Suppressor macrophage treated with lipopolysaccharide for 4 hours (primary cell): ENCODE measurements at regions not wholly inside any gene's neighbourhood (a gene's known extent, or its start where the extent isn't known, plus 50 kb on each side); places are given as distances from the start of the nearest gene placed in this dataset.
"Not testable (repeated sequence)": the region's sequence is repeated elsewhere in the genome, so short reads cannot be mapped to it uniquely, and the experiment has no call there.

Experiments used
- DNase-seq: peaks from one replicate; pipeline ENCODE4 v3.0.0-alpha.2; 2020

- no peak for DNase-seq
Measured at GRCh38 chr3:82496890-82497560, 735.6 kb upstream of the GBE1 start.

- DNase-seq, result no peak
Measured at GRCh38 chr3:82495655-82496054, 734.2 kb upstream of the GBE1 start.

GRCh38 chr3:82494977-82495489 is 733.6 kb upstream of the GBE1 start:
- DNase-seq, result no peak

GRCh38 chr3:82493858-82494257 is 732.4 kb upstream of the GBE1 start:
- no peak for DNase-seq

- DNase-seq, result no peak
Measured at GRCh38 chr3:82475306-82475705, 713.9 kb upstream of the GBE1 start.

- no peak for DNase-seq
Measured at GRCh38 chr3:82474711-82475110, 713.3 kb upstream of the GBE1 start.

- no peak for DNase-seq
Measured at GRCh38 chr3:82473864-82474541, 712.6 kb upstream of the GBE1 start.

GRCh38 chr3:82467051-82467450 is 705.6 kb upstream of the GBE1 start:
- DNase-seq, result no peak

- DNase-seq, result no peak
Measured at GRCh38 chr3:82462977-82463376, 701.5 kb upstream of the GBE1 start.

GRCh38 chr3:82461049-82461889 is 699.8 kb upstream of the GBE1 start:
- DNase-seq, result no peak

GRCh38 chr3:82448320-82448719 is 686.9 kb upstream of the GBE1 start:
- no peak for DNase-seq

GRCh38 chr3:82428821-82429220 is 667.4 kb upstream of the GBE1 start:
- DNase-seq, result not testable (repeated sequence)

GRCh38 chr3:82424031-82424339 is 662.5 kb upstream of the GBE1 start:
- no peak for DNase-seq

- no peak for DNase-seq
Measured at GRCh38 chr3:82423268-82424030, 662.0 kb upstream of the GBE1 start.

- DNase-seq, result no peak
Measured at GRCh38 chr3:82416830-82417229, 655.4 kb upstream of the GBE1 start.

GRCh38 chr3:82416349-82416748 is 654.9 kb upstream of the GBE1 start:
- DNase-seq, result no peak

- DNase-seq, result no peak
Measured at GRCh38 chr3:82413171-82413570, 651.7 kb upstream of the GBE1 start.

- no peak for DNase-seq
Measured at GRCh38 chr3:82410366-82410765, 648.9 kb upstream of the GBE1 start.

GRCh38 chr3:82409842-82410241 is 648.4 kb upstream of the GBE1 start:
- DNase-seq, result no peak

GRCh38 chr3:82392203-82392775 is 630.8 kb upstream of the GBE1 start:
- no peak for DNase-seq

GRCh38 chr3:82390868-82391267 is 629.4 kb upstream of the GBE1 start:
- no peak for DNase-seq

- DNase-seq, result no peak
Measured at GRCh38 chr3:82386647-82387046, 625.2 kb upstream of the GBE1 start.

- no peak for DNase-seq
Measured at GRCh38 chr3:82384181-82384580, 622.7 kb upstream of the GBE1 start.
